Sciatic nerve (tissue), 2 donors: ENCODE measurements at regions not wholly inside any gene's neighbourhood (a gene's known extent, or its start where the extent isn't known, plus 50 kb on each side); places are given as distances from the start of the nearest gene placed in this dataset.
"Not testable (repeated sequence)": the region's sequence is repeated elsewhere in the genome, so short reads cannot be mapped to it uniquely, and the experiment has no call there.

Source experiments
- ATAC-seq: fragments of 200-7000 bp; cut with Tn5 transposase; one replicate; pipeline ENCODE4 v1.9.1; 2020; ENCODE audit warnings: mild to moderate bottlenecking, moderate library complexity
- DNase-seq: peaks from one replicate; pipeline ENCODE4 v3.0.0-alpha.2; 2020; ENCODE audit warnings: low spot score
- intact Hi-C: fragments of 100-400 bp; cut with DNase I; formaldehyde crosslinking; loops from one replicate; pipeline ENCODE4 v1.14.2; 2022
- donor health status: DM: no; HTN: no; CAD: no.
- donor health status: DM: no; HTN: no; CAD: no.

DNA sequence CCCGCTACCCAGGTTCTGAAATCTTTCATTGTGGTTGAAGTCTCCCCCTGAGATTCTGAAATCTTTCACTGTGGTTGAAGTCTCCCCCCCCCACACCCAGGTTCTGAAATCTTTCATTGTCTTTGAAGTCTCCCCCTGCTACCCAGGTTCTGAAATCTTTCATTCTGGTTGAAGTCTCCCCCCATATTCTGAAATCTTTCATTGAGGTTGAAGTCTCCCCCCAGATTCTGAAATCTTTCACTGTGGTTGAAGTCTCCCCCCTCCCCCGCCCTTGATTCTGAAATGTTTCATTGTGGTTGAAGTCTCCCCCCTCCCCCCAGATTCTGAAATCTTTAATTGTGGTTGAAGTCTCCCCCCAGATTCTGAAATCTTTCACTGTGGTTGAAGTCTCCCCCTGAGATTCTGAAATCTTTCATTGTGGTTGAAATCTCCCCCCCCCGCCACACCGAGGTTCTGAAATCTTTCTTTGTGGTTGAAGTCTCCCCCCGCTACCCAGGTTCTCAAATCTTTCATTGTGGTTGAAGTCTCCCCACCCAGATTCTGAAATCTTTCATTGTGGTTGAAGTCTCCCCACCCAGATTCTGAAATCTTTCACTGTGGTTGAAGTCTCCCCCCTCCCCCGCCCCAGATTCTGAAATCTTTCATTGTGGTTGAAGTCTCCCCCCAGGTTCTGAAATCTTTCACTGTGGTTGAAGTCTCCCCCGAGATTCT lies 915.2 kb downstream of the BRD1 start:
- intact Hi-C loops = not testable (repeated sequence)

DNA sequence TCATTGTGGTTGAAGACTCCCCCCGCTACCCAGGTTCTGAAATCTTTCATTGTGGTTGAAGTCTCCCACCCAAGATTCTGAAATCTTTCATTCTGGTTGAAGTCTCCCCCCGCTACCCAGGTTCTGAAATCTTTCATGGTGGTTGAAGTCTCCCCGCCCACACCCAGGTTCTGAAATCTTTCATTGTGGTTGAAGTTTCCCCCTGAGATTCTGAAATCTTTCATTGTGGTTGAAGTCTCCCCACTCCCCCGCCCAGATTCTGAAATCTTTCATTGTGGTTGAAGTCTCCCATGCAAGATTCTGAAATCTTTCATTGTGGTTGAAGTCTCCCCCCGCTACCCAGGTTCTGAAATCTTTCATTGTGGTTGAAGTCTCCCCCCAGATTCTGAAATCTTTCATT lies 916.0 kb downstream of the BRD1 start:
- intact Hi-C loops, ATAC-seq, DNase-seq: not testable (repeated sequence)

More for the DNA sequence above, 915.2 kb downstream of the BRD1 start:
- ATAC-seq, DNase-seq: not testable (repeated sequence)

DNA sequence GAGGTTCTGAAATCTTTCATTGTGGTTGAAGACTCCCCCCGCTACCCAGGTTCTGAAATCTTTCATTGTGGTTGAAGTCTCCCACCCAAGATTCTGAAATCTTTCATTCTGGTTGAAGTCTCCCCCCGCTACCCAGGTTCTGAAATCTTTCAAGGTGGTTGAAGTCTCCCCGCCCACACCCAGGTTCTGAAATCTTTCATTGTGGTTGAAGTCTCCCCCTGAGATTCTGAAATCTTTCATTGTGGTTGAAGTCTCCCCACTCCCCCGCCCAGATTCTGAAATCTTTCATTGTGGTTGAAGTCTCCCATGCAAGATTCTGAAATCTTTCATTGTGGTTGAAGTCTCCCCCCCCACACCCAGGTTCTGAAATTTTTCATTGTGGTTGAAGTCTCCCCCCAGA lies 916.6 kb downstream of the BRD1 start:
- DNase-seq, ATAC-seq, intact Hi-C loops: not testable (repeated sequence)

DNA sequence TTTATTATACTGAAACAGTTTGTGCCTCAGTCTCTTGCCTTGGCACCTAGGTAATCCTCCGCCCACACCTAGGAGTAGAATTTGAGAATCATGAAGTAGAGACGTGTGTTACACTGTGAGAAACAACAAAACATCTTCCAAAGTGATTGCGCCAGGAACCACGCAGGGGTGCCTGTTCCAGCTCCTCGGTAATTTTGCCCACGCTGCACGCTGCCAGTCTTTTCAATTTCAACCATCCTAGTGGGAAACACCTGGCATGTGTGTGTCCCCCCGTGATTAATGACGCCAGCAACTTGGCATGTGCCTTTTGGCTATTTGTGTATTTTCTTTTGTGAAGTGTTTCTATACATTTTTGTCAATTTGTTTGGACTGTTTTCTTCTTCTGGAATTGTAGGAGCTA lies 919.1 kb downstream of the BRD1 start:
- DNase-seq (no peak), ATAC-seq (no peak)
- intact Hi-C loops = no loop called here

DNA sequence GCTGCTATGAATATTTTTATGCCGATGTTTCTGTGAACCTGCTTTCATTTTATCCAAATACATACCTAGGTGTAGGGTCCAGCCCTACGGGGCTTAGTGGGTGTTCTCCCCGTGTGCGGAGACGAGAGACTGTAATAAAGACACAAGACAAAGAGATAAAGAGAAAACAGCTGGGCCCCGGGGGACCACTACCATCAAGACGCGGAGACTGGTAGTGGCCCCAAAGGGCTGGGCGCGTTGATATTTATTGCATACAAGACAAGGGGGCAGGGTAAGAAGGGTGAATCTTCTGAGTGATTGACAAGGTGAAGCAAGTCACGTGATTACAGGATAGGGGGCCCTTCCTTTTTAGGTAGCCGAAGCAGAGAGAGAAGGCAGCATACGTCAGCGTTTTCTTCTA lies 920.1 kb downstream of the BRD1 start:
- DNase-seq (peak; percentile 15), ATAC-seq (no peak)
- intact Hi-C loops = no loop called here

DNA sequence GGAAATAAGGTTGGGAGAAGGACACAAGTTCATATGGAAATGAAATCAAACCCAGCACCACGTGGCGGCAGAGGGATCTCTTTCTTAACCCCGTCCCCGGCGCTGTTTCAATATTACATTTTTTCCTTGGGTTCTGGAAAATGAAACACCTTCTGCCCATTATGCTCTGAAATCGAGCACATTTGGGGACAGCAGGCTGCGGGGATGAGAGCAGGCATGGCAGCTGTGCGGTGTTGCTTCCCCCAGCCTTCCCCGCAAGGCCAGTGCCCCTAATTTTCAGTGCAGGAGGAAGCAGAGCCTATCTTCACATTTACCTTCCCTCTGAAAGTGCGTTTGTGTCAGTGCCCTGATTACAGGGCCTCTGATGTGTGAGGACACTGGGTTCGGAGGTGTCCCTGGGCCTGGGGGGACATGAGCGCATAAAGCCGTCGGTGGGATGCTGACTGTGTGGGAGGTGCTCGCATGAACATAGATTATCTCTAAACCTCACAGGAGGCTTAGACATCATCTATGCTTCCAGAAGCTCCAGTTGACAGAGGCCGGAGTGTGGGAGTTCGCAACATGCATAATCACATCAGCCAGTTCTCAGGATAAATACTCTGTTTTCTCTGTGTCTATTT lies 921.3 kb downstream of the BRD1 start:
- DNase-seq (peak; percentile 39), ATAC-seq (no peak)
- intact Hi-C loops = no loop called here

DNA sequence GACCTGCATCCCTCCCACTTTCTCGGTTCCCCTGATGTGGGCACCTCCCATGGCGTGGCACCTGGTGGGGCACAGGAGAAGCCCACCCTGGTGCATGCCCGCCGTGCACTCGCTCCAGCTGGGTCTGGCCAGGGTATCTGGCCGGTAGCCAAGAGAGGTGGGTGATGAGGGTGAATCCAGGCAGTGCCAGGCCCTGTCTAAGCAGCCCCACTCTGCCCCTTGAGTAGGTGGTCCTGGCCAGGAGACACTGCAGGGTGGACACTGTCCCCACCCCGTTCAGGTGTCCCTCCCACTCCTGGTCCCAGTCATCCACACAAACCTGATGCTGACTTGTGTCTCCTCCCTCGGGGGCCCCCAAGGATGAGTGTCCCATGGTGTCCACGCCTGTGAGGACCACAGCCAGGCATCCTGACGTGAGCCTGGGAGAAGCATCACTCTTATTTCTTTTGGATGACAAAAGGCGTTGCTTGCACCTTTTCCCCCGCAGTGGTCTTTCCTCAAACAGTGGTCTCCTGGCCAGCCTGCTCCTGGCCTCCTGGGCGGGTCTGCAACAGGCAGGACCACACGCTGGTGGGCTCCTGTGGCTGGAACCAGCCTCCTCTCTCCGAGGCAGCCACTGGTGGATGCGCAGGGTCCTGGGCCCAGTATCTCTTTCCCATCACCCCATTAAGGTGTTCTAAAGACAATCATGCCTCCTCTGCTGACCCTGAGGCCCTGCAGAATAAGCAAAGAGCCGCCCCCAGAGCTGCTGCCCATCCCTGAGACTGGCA lies 922.3 kb downstream of the BRD1 start:
- ATAC-seq (no peak), DNase-seq (peak; percentile 52)
- intact Hi-C loops = no loop called here

DNA sequence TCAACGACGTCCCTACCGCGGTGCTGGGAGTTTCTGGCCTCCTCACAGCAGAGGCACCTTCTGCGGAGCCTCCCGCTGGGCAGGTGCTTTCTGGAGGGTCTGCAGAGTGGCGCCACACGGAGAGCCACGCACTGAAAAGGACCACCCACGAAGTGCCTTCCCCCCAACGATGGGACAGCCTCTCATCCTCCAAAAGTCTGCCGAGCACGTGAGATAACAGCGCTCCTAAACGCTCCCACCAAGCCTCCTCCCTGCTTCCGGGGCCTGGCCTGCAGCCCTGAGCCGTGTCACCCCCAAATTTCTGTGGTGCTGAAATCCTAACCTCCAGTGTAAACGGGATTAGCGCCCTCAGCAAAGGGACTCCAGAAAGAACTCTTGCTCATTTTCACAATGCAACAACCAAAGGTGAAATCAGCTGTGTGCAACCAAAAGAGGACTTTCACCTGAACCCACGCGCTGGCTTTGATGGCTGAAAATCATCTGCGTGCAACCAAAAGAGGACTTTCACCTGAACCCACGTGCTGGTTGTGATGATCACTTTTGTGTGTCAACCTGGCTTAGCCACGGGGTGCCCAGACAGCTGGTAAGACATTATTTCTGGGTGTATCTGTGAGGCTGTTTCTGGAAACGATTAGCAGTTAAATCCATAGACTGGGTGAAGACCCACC lies 924.6 kb downstream of the BRD1 start:
- ATAC-seq = no peak
- intact Hi-C loops = no loop called here
- peak; percentile 34 for DNase-seq

DNA sequence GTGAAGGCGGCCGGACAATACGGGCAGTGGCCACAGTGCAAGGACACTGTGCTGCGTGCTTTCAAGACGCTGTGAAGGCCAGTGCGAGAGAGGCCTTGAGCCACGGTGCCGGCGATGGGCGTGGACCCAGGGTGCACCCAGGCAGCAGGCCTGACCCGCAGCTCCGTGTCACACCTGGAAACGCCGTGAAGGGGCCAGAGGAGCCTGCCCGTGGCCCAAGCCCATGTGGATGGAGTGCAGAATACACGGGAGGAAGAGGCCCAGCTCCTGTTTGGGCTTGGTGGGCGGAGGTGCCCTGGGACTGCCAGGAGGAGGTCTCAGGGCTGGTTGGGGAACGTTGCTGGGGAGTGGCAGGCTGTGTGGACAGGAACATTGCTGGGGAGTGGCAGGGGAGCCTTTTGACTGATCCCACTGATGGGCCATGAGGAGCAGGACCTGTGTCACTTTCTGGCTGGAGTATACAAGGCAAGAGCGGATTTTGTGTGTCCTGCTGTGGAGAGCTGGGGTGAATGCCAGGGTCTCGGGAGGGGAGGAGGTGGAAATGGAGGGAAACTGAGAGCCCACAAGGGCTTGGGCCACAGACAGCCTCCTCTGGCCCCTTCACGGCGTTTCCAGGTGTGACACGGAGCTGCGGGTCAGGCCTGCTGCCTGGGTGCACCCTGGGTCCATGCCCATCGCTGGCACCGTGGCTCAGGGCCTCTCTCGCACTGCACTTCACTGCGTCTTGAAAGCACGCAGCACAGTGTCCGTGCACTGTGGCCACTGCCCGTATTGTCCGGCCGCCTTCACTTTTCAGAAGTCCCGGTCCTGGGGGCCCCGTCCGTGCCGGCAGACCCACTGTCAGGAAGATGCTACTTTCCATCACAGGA lies 925.4 kb downstream of the BRD1 start:
- DNase-seq (peak; percentile 49), ATAC-seq (no peak)
- intact Hi-C loops = no loop called here

DNA sequence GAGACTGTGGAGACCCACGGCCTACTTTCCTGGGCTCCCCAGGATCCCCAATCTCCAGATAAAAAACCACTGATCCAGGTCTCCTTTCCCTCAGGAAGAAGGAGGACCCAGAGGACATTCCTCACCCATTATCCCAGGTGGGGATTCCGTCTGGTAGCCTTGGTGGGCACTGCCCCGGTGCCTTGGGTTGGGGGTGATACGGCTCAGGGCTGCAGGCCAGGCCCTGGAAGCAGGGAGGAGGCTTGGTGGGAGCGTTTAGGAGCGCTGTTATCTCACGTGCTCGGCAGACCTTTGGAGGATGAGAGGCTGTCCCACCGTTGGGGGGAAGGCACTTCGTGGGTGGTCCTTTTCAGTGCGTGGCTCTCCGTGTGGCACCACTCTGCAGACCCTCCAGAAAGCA lies 926.3 kb downstream of the BRD1 start:
- intact Hi-C loops = no loop called here
- ATAC-seq (no peak), DNase-seq (peak; percentile 44)

DNA sequence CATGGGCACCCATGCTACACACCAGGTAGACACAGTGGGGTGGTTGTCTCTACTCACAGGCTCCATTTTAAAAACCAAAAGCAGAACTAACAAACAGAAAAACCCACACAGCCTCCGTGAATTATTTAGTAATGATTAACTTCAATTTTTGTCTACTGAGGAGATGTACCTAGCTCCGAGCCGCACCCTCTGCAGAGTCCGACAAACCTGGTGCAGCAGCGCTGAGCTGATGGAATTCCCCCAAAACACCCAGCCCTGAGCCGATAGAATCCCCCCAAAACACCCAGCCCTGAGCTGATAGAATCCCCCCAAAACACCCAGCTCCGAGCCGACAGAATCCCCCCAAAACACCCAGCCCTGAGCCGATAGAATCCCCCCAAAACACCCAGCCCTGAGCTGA lies 927.0 kb downstream of the BRD1 start:
- no peak for DNase-seq
- intact Hi-C loops = no loop called here
- ATAC-seq = no peak

DNA sequence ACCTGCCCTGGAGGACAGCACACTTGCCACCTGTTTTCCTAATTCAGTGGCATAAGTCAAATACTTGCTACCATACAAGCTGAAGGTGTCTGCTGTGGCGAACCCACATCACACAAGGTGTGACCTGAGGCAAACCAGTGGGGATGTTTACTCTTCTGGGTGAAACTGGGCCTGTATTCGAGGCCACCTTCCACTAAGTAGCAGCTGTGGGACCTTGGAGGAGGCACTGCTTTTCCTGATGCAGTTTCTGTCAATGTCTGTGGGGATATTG lies 927.4 kb downstream of the BRD1 start:
- no peak for ATAC-seq
- intact Hi-C loops = no loop called here

DNA sequence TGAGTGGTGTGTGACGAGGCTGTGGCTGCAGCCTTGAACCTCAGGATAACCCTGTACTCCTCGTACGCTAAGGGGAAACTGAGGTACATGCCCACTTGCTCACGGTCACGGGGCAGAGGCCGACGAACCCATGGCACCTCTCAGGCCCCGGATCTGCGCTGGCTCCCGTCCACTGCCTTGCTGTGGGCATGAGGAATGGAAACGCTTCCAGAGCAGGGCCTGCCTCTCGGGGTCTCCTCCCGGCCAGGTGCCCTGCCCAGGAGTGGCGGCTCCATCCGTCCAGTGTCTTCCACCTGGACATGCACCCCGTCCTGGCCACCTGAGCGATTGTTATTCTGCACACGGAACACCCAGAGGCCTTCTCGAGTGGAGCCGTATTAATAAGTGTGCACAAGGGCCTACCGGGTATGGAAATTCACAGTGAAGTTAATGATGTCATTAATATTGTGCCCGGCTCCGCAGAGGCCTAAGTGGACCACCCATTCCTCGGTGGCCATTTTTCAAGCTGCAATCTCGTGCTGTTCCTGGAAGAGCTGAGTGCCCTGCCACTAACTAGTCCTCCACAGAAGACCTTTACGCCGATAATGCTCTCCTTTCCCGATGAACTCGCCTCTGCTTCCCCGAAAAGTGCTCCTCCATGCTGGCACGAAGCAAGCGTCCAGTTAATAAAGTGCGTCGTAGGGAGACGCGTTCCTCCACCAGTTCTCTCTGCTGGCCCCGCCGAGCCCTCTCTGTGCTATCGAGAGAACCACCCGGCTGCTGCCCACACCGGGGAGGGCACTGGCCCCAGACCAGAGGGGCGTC lies 927.9 kb downstream of the BRD1 start:
- peak; percentile 45 for DNase-seq
- no peak for ATAC-seq
- intact Hi-C loops = no loop called here

More for the DNA sequence above, 927.4 kb downstream of the BRD1 start:
- no peak for DNase-seq

DNA sequence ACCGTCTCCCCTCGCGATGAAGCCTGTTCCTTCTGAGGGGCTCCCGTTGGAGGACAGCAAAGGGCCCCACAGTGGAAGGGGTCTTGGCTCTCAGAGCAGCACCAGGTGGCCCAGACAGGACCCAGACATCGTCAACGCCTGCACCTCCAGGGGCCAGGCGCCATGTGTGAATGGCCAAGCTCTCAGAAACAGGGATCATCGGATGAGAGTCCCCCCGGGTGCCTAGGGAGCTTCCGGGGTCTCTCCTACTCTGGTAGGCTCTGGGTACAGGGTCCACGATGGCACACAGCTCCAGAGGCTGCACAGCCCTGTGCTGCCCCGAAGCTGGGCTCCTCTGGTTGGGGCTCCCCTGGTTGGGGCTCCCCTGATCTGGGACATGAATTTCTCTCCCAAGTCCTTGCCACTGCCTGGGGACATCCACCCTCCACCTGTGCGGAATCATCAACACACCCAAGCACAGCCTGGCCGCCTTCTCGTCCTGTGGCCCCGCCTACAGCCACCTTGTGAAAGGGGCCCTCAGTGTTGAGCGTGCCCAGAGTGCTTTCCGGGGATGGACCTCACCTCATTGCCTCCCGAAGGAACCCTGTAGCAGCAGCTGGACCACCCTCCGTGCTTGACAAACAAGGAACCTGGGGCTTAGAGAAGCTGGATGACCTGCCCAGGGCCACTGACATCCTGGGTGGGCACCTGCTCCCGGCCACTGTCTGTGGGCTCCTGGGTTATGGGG lies 929.0 kb downstream of the BRD1 start:
- DNase-seq = peak; percentile 38
- ATAC-seq = no peak
- intact Hi-C loops = no loop called here

DNA sequence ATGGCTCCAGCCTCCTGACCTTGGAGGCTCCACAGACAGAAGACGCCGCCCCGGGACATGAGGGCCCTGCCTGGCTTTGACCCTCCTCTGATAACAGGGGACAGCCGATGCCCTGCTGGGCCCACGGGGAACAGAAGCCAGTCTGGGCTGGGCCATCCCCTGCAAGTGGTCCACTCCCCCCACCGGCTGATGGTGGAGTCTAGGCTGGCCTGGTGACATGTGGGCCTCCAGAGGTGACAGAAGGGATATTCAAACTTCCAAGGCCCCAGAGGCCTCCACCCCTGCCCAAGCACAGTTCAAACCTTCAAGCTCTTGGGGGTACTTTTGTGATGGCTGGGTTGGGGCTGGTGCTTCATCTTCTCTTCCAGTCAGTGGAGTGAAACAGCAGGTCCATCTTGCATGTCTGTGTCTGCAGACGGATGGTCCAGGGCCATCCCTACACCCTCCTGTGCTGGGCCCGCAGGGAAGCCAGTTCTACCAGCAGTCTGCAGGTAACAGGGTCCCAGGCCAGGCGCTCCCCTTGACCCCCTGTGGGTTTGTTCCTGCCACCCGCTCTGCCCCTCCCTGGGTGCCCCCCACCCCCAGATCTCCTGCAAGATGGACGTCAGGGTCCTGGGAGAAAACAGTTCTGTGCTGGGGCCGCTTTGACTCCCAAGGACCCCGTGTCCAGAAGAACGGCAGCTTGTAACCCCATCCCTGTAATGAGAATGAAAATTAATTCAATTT lies 929.9 kb downstream of the BRD1 start:
- ATAC-seq = no peak
- intact Hi-C loops = no loop called here
- peak; percentile 52 for DNase-seq

DNA sequence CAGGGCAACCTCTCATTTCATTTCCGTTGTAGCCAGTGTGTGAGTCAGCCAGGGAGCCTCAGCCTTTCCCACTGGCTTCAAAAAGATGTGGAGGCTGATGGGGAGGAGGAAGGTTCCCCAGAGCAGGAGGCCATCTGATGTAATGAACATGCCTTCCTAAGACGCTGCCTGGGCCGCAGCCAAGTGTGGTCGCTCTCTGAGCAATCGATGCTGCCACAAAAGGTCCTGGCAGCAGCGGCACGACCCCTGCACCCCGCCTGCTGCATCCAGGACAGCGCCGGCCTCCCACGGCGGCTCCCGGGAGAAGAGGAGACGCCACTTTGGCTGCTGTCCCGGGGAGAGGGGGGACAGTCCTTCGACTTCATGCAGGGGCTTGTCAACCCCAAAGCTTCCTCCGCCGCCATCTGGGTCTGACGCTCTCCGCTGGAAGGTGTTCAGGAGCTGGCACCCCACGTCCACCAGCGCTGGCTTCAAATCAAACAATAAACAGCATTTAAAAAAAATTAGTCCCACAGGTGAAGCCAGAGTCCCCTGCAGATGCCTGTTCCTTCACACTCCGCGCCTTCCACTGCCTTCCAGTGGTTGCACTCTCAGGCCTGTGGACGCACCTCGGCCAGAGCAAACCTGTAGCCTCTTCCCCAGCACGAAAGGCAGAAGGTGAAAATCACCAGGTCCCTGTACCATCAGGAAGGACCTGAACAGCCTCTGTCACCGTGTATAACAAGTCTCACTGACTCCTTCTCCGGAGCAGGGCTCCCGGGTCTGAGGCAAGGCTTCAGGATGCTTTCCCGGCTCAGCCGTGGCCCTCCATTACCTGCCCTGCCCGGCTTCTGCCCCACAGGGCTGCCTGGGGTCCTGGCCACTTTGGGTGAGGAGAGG lies 930.7 kb downstream of the BRD1 start:
- ATAC-seq = no peak
- DNase-seq = peak; percentile 54
- intact Hi-C loops = no loop called here
